Hematopoietic multipotent progenitor cell treated with erythropoietin and hydrocortisone succinate and interleukin-3 and kit ligand, for 4 days (in vitro differentiated cells): ENCODE measurements at regions not wholly inside any gene's neighbourhood (a gene's known extent, or its start where the extent isn't known, plus 50 kb on each side); places are given as distances from the start of the nearest gene placed in this dataset.
"Not testable (repeated sequence)": the region's sequence is repeated elsewhere in the genome, so short reads cannot be mapped to it uniquely, and the experiment has no call there.

Experiments
- DNase-seq: peaks from one replicate; pipeline ENCODE4 v3.0.0-alpha.2; 2015

GRCh38 chrX:13220916-13221315 is 98.9 kb downstream of the ATXN3L start:
- no peak for DNase-seq

- DNase-seq = no peak
These were observed 99.7 kb downstream of the ATXN3L start for GRCh38 chrX:13219991-13220764.

GRCh38 chrX:13218758-13219157 is 101.1 kb downstream of the ATXN3L start:
- no peak for DNase-seq

DNA sequence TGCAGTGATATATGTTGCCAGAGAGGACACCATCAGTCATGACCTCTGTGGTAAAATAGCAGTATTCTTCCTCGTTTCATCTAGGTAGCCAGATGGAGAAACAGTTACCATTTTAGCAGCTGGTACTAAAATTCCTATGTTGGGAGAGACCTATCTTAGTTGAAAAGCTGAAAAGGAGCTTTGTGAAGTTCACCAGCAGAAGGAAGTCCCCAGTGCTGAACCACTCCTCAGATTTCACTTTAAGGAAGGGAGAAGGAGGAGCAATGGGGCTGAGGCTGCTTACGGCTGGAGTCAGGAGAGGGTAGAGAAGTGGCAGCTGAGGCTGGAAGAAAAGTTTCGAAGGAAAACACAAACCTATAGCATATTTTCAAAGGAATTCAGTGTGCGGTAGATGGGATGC is 103.7 kb downstream of the ATXN3L start:
- no peak for DNase-seq

DNA sequence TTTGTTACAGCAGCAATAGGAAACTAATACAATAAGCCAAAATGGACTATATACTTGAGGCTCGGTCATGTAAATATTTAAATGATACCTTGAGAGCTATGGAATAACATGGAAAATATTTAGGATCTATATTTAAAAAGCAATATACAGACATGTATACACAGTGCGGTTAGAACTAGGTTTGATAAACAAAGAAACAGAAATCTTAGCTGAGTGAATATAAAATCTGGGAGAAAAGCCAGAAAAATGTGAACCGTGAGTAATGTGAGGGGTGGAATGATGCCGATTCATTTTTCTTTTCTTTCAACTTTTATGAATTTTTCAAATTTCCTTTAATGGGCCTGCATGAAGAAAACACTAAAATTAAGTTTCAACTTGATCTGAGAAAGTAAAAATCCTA is 104.1 kb downstream of the ATXN3L start:
- no peak for DNase-seq

DNA sequence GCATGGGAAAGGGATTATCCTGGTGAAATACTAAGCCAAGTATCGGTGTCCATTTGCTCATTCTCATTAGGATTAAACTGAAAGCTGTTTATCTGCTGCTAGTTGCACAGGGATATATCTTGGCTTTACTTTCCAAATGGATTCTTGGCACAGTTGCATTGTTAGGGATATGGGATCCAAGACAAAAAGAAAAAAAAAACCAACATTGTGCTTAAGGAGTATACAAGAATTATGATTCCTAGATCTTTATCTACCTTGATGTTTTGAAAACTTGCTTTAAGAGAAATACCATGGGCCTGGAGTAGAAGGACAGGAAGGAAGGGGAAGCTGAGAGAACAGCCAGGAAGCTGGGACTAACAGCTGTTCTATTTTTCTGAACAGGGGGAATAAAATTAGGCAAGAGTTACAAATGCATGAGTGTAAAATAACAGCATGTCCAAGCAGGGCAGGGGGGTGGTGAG is 107.6 kb downstream of the ATXN3L start:
- peak; percentile 4 for DNase-seq

GRCh38 chrX:13210142-13210541 is 109.7 kb downstream of the ATXN3L start:
- DNase-seq = not testable (repeated sequence)

GRCh38 chrX:13209704-13210103 is 110.1 kb downstream of the ATXN3L start:
- DNase-seq = not testable (repeated sequence)

DNA sequence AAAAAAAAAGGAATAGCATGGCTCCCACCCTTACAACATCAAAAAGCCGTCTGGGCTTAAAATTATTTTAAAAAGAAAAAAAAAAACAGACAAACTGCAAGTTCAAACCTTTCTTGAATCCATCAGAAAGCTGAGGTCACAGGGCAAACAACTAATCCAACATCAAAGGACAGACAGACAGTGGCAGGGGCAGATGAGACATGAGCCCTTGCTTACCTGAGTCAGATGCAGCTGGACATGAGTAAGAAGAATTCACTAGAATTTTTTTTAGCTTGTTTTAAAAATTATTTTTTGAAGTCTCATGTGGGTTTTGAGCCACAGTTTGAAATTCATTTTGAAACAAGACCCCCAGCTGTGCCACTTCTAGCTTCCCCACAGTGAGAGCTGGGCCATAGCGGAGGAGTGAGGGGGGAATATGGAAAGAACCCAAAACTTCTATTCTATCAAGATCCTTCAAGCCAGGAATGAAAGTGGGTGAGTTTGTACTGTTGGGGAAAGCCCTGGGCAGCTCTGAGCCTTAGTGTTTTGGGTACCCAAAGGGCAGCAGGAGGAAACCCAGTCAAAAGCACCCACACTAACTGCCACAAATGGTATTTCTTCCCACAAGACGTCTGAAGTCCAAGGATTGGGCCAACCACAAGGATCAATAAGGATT is 111.4 kb downstream of the ATXN3L start:
- DNase-seq = no peak

GRCh38 chrX:13203271-13203670 is 116.6 kb downstream of the ATXN3L start:
- DNase-seq = no peak

DNA sequence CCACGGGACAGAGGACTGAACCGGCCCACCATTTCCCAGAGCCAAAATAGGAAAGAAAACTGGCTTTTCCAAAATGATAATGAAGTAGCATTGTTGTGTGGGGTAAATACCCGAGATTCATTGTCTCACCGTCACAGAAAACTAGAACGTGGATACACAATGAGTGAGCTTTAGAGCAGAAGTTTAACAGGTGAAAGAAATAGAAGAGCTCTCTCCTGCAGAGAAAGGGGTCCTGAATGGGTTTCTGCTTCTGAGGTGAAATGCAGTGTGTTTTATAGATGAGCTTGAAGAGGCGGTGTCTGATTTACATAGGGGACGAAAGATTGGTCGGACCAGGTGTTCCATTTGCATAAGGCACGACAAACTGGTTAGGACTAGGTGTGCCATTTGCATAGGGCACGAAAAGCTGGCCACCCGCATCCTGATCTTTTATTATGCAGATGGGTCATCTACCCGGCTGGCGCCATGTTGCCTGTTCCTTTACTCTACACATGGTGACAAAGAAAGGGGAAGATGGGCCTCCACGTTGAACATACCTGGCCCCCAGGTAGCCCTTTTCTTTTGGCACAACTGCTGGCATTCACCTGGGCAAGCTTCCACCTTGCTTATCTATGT is 118.1 kb downstream of the ATXN3L start:
- no peak for DNase-seq

- DNase-seq = no peak
These were observed 119.5 kb downstream of the ATXN3L start for GRCh38 chrX:13200398-13200797.

DNA sequence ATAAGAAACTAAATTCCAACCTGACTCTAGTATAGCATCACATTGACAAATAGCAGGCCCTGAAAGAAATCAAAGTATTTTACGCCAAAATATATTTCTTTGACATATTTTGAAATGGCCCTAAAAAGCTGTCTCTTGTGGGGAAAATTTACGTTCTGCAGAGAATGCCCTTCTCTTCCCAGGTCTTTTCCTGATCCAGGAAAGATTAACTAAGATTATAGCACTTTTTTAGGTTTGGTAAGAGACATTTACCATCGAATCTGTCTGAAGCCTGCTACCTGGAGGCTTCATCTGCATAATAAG is 121.1 kb downstream of the ATXN3L start:
- DNase-seq = no peak

- no peak for DNase-seq
These were observed 121.6 kb downstream of the ATXN3L start for GRCh38 chrX:13198056-13198761.

GRCh38 chrX:13196782-13197181 is 123.1 kb downstream of the ATXN3L start:
- DNase-seq = no peak

DNA sequence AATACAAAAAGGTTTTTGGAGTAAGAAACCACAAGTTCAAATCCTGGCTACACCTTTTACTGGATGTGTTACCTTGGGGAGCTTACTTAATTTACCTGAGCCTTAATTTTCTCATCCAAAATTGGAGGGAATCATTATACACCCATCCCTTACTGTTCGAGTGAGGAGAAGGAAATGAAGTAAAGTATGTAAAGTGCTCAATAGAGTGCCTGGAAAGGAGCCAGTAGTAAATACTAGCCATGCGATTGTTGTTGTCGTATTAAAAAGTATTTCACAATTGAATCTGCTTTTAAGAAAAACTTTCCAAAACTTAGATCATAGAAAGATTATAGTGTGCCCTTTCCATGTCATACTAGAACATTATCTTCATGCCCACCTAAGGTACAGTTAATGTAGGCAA is 124.5 kb downstream of the ATXN3L start:
- no peak for DNase-seq

GRCh38 chrX:13194291-13195103 is 125.4 kb downstream of the ATXN3L start:
- DNase-seq = peak; percentile 10

GRCh38 chrX:13190051-13190450 is 129.8 kb downstream of the ATXN3L start:
- no peak for DNase-seq

DNA sequence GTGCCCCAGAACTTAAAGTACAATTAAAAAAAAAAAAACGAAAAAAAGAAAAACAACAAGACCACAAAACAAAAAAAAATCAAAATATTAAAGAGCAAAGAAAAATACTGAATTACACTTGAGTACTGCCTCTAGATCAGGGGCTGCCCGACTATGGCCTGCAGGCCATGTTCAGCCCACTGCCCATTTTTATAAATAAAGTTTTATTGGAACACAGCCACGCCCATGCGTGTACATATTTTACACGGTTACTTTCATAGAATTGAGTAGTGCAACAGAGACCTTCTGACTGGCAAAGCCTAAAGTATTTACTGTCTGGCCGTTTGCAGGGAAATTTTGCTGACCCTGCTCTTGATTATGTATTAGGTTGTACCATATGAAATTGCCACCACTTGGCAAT is 130.5 kb downstream of the ATXN3L start:
- no peak for DNase-seq

DNA sequence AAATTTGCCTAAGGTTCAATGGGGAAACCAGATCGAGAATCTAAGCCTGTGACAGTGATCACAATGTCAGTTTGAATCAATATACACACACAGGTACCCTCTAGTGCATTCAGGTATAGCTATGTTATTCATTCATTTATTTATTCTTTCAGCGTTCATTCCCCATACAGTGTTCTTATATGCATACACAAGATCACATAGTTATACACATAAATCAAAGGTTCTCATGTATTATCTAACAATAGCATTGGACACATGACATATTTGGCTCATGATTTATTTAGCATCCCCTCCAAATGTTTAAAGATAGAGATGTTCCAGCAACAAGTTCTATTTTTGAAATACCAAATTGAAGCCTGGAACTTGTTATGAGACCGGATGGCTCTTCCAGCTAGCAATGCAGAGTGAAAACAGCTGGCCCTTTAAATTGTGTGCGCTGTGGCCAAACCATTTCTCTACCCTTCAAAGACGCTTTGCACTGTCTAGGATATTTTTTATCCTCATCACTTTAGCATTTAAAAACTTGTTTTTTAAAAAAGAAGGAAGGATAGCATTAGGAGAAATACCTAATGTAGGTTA is 131.0 kb downstream of the ATXN3L start:
- no peak for DNase-seq

GRCh38 chrX:13186643-13187042 is 133.2 kb downstream of the ATXN3L start:
- not testable (repeated sequence) for DNase-seq

DNA sequence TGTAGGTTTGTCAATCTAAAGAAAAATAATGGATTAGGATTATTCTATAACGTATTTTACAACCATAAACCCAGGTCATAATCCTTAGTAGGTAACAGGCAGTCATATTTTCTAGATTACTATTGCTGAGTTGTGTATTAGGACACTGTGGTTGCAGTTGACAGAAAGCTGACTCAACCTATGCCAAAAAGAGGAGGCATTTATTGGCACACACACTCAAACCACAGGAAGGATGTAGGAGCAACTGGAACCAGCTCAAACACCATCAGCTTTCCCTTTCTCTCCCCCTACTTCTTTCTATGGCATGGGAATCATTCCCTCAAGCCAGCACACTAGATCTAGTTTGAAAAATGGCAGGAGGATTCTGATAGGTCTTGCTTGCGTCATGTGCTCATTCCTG is 136.4 kb upstream of the FAM9C start:
- peak; percentile 11 for DNase-seq
